GM20000 (cell line): ENCODE measurements at regions not wholly inside any gene's neighbourhood (a gene's known extent, or its start where the extent isn't known, plus 50 kb on each side); places are given as distances from the start of the nearest gene placed in this dataset.

Experiments used
- DNase-seq: peaks from one replicate; pipeline ENCODE4 v3.0.0; 2012; ENCODE audit warnings: low spot score
- TF ChIP-seq, protein P1 (sequence below): IDR thresholded peaks from 2 replicates; pipeline ENCODE4 v1.5.1; 2012; ENCODE audit warnings: mild to moderate bottlenecking, control low read depth; ENCODE audit errors: extremely low read depth, missing control alignments

DNA sequence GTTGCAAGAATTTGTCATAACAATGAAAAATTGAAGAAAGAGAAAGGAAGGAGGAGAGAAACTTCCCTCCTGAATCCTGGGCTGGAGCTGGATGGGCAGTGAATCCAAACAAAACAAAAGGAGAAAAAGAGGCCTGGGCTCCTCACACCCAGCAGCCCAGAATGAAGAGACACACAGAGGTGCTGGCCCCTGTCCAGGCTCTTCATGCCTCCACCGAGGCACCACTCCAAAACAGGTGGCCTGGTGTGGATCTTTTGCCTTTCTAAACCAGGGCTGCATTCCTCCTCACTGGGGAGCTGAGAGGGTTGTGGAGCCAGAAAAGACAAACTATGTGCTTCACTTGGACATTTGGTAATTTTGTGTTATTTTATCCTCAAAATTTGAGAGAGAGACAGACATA, 76.0 kb downstream of the FAM124B start:
- TF ChIP-seq, protein P1, sequence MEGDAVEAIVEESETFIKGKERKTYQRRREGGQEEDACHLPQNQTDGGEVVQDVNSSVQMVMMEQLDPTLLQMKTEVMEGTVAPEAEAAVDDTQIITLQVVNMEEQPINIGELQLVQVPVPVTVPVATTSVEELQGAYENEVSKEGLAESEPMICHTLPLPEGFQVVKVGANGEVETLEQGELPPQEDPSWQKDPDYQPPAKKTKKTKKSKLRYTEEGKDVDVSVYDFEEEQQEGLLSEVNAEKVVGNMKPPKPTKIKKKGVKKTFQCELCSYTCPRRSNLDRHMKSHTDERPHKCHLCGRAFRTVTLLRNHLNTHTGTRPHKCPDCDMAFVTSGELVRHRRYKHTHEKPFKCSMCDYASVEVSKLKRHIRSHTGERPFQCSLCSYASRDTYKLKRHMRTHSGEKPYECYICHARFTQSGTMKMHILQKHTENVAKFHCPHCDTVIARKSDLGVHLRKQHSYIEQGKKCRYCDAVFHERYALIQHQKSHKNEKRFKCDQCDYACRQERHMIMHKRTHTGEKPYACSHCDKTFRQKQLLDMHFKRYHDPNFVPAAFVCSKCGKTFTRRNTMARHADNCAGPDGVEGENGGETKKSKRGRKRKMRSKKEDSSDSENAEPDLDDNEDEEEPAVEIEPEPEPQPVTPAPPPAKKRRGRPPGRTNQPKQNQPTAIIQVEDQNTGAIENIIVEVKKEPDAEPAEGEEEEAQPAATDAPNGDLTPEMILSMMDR, result no peak
- no peak for DNase-seq

DNA sequence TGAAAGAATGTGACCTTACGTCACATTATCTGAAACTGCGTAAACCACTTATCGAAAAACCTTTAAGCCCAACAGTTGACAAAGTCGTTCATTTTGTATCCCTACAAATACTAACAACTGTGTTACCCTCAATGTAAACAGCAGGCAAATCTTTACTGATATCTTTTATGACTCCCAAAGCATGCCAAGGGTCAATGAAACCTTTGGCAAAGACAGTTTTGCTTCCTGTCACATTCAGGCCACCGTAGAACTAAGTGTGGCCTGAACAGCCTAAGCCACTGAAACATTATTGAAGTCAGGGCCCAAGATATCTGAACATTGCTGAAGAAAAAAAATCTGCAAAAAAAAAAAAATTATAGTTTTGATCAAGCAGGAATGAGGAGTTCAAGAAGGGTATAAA, 77.3 kb downstream of the FAM124B start:
- no peak for DNase-seq

DNA sequence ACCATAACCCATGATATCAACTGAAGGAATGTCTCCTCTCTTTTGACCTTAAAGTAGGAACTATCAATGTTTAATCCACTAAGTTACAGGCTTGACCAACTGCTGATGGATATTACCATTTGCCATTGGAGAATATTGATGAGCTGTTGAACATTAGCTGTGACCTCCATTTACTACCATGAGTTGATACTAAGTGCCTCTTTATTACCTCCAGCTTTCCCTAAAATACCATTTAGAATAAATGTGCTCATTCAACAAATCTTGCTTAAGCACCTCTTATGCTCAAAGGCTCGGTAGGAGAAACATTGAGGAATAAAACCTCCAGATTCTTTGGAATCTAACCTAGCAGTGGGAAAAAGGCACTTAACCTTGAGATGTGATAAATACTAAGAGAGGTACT, 81.2 kb downstream of the FAM124B start:
- TF ChIP-seq, protein P1, result no peak
- no peak for DNase-seq

More for the DNA sequence above, 77.3 kb downstream of the FAM124B start:
- TF ChIP-seq, protein P1, result no peak

DNA sequence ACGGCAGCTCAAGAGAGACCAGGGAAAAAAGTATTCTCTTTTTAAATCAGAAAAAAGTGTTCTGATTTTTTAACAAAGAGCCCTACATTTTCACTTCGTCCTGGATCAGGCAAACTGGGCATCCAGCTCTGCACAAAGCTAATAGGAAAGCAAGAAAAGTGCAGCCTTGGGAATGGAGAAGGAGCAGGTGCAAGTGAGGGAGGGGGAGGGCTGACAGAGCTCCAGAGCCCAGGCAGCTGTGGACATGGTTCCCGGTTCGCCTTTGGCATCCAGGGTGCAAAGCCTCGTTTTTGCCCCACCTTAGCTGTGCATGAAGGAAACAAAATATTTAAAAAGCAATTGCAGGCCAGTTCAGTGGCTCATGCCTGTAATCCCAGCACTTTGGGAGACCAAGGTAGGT, 82.2 kb downstream of the FAM124B start:
- TF ChIP-seq, protein P1, result no peak
- no peak for DNase-seq

DNA sequence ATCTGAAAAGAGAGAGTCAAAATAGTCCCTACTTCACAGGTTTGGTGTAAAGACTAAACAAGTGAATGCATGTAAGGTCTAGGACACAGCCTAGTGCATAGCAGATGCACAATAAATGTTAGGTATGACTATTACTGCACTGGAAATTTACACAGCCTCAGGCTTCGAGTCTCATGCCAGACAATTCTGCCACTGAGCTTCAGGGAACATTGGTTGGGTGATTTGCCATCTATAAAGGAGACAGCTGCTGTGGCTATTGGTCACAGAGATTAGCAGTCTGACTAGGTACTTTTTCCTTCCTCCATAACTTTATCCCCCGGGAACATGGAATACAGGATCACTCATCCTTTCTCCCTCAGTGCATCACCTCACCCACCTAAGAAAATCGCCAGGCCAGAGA, 89.2 kb downstream of the FAM124B start:
- TF ChIP-seq, protein P1, result no peak
- DNase-seq, result no peak

DNA sequence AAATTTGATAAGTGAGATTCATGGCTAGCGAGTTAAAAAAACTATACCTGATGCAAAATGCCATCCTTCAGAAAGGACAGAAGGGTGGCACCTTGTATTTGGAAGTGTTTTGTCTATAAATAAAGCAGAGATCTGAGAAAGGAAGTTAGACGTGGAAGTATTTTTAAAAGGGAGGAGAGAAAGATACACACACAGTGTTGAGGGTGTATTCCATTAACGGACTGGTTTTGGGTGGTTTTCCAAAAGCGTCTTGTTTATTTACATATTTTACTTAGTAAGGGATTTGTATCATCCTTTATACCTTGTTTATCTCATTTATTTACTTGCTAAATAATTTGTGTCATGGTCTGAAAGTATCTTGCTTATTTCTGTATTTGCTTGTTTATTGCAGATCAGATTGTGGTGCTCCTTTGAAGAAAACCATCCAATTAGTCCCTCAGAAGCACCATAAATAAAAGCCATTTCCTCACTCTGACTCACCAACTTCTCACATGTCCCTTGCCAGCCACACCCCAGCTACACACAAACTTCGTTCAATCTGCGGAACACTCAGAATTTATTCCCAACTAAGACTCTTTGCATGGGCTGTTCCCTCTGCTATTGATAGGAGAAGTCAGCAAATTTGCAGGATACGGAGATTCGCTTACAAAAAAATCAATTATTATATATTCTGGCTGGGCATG, 90.8 kb downstream of the FAM124B start:
- no peak for DNase-seq
- TF ChIP-seq, protein P1, result no peak

DNA sequence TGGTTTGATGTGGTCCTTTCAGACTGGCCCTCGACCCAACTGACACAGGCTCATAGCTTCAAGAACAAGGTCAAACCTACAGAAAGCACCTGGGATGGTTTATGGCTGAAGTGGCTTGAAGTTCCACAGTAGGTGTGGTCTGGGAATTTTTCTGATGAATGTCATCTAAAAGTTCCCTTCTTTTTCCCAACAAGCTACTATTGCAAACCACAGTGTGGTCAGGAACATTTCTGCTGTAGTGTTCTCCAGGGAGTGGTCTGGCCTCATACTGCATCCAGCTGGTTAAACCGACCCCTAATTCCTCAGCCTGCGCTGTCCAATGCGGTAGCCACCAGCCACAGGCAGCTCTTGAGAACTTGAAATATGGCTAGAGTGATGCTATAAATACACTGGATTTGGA, 92.7 kb downstream of the FAM124B start:
- no peak for DNase-seq
- TF ChIP-seq, protein P1, result no peak
